NCI-H2081 treated with DMSO at 0.1 percent for 48 hours (cell line): ENCODE measurements at regions not wholly inside any gene's neighbourhood (a gene's known extent, or its start where the extent isn't known, plus 50 kb on each side); places are given as distances from the start of the nearest gene placed in this dataset.
"Not testable (repeated sequence)": the region's sequence is repeated elsewhere in the genome, so short reads cannot be mapped to it uniquely, and the experiment has no call there.

ENCODE experiments used
- DNase-seq: peaks from one replicate; lab custom pipeline; 2025; lab: John Stamatoyannopoulos, UW

- DNase-seq, result no peak
These were observed 413.8 kb upstream of the NFIA start for GRCh38 chr1:60668585-60668984.

GRCh38 chr1:60665311-60665710 lies 417.1 kb upstream of the NFIA start:
- no peak for DNase-seq

GRCh38 chr1:60664086-60664625 lies 418.2 kb upstream of the NFIA start:
- DNase-seq, result no peak

- DNase-seq, result no peak
These were observed 419.8 kb upstream of the NFIA start for GRCh38 chr1:60662486-60663044.

GRCh38 chr1:60657926-60658325 lies 424.4 kb upstream of the NFIA start:
- no peak for DNase-seq

- no peak for DNase-seq
These were observed 426.5 kb upstream of the NFIA start for GRCh38 chr1:60655679-60656355.

GRCh38 chr1:60640033-60640551 lies 442.3 kb upstream of the NFIA start:
- not testable (repeated sequence) for DNase-seq

GRCh38 chr1:60639287-60639686 lies 443.1 kb upstream of the NFIA start:
- DNase-seq, result no peak

GRCh38 chr1:60637651-60638050 lies 444.7 kb upstream of the NFIA start:
- no peak for DNase-seq

GRCh38 chr1:60636946-60637345 lies 445.4 kb upstream of the NFIA start:
- DNase-seq, result no peak

GRCh38 chr1:60634106-60634505 lies 448.3 kb upstream of the NFIA start:
- no peak for DNase-seq

GRCh38 chr1:60622486-60622885 lies 459.9 kb upstream of the NFIA start:
- DNase-seq, result no peak

GRCh38 chr1:60621368-60621851 lies 461.0 kb upstream of the NFIA start:
- peak; percentile 97 for DNase-seq

GRCh38 chr1:60620087-60620486 lies 462.3 kb upstream of the NFIA start:
- no peak for DNase-seq

- no peak for DNase-seq
These were observed 462.8 kb upstream of the NFIA start for GRCh38 chr1:60619581-60619980.

GRCh38 chr1:60615666-60616065 lies 466.7 kb upstream of the NFIA start:
- DNase-seq, result no peak

GRCh38 chr1:60612790-60613189 lies 469.6 kb upstream of the NFIA start:
- DNase-seq, result no peak

GRCh38 chr1:60606921-60607320 lies 475.4 kb upstream of the NFIA start:
- not testable (repeated sequence) for DNase-seq

GRCh38 chr1:60600532-60600931 lies 481.8 kb upstream of the NFIA start:
- no peak for DNase-seq

- no peak for DNase-seq
These were observed 482.8 kb upstream of the NFIA start for GRCh38 chr1:60599574-60599973.

GRCh38 chr1:60598041-60598910 lies 484.1 kb upstream of the NFIA start:
- no peak for DNase-seq
